SK-N-SH treated with all-trans-retinoic acid at 6 μM for 48 hours (cell line): ENCODE measurements at regions not wholly inside any gene's neighbourhood (a gene's known extent, or its start where the extent isn't known, plus 50 kb on each side); places are given as distances from the start of the nearest gene placed in this dataset.
"Not testable (repeated sequence)": the region's sequence is repeated elsewhere in the genome, so short reads cannot be mapped to it uniquely, and the experiment has no call there.

Source experiments
- ATAC-seq: fragments of 200-7000 bp; cut with Tn5 transposase; 3 replicates; pipeline ENCODE4 v1.9.1; 2020; ENCODE audit warnings: mild to moderate bottlenecking, moderate library complexity
- ARNTL ChIP-seq: fragments of 450-650 bp; formaldehyde crosslinking; IDR thresholded peaks from 2 replicates; pipeline ENCODE4 v1.5.0; 2020; ENCODE audit warnings: low read depth, mild to moderate bottlenecking, moderate library complexity, borderline replicate concordance
- BACH2 ChIP-seq: fragments of 250-450 bp; sonication (Bioruptor Pico); IDR thresholded peaks from 2 replicates; pipeline ENCODE4 v1.9.0; 2021; ENCODE audit warnings: mild to moderate bottlenecking, borderline replicate concordance
- CREB5 ChIP-seq: fragments of 250-450 bp; sonication (Bioruptor Pico); IDR thresholded peaks from 2 replicates; pipeline ENCODE4 v1.5.1; 2020; ENCODE audit warnings: low read depth, mild to moderate bottlenecking, moderate library complexity
- CSDC2 ChIP-seq: fragments of 250-450 bp; sonication (Bioruptor Pico); IDR thresholded peaks from 2 replicates; pipeline ENCODE4 v1.5.0; 2020; ENCODE audit warnings: mild to moderate bottlenecking, moderate library complexity
- CSRNP3 ChIP-seq: fragments of 250-450 bp; sonication (Bioruptor Pico); IDR thresholded peaks from 2 replicates; pipeline ENCODE4 v1.5.1; 2021; ENCODE audit warnings: mild to moderate bottlenecking, moderate library complexity
- ESRRG ChIP-seq: fragments of 250-450 bp; sonication (Bioruptor Pico); IDR thresholded peaks from 2 replicates; pipeline ENCODE4 v1.6.1; 2021; ENCODE audit warnings: mild to moderate bottlenecking
- GLIS3 ChIP-seq: fragments of 250-450 bp; sonication (Bioruptor Pico); IDR thresholded peaks from 2 replicates; pipeline ENCODE4 v1.5.0; 2020; ENCODE audit warnings: mild to moderate bottlenecking, moderate library complexity
- ISL1 ChIP-seq: fragments of 250-450 bp; sonication (Bioruptor Pico); IDR thresholded peaks from 2 replicates; pipeline ENCODE4 v2.1.2; 2022; ENCODE audit warnings: mild to moderate bottlenecking, moderate library complexity
- OSR1 ChIP-seq: fragments of 250-450 bp; sonication (Bioruptor Pico); IDR thresholded peaks from 2 replicates; pipeline ENCODE4 v1.8.0; 2022; ENCODE audit warnings: moderate library complexity, mild to moderate bottlenecking, inconsistent platforms
- PATZ1 ChIP-seq: fragments of 250-450 bp; sonication (Bioruptor Pico); IDR thresholded peaks from 2 replicates; pipeline ENCODE4 v1.8.0; 2020; ENCODE audit warnings: mild to moderate bottlenecking, moderate library complexity, borderline replicate concordance
- SNAI2 ChIP-seq: fragments of 250-450 bp; sonication (Bioruptor Pico); IDR thresholded peaks from 2 replicates; pipeline ENCODE4 v1.5.0; 2020; ENCODE audit warnings: mild to moderate bottlenecking, moderate library complexity
- TCF4 ChIP-seq: fragments of 250-450 bp; sonication (Bioruptor Pico); IDR thresholded peaks from 2 replicates; pipeline ENCODE4 v1.8.0; 2021; ENCODE audit warnings: mild to moderate bottlenecking, moderate library complexity, borderline replicate concordance
- TOX ChIP-seq: fragments of 250-450 bp; sonication (Bioruptor Pico); IDR thresholded peaks from 2 replicates; pipeline ENCODE4 v1.8.0; 2021; ENCODE audit warnings: mild to moderate bottlenecking, moderate library complexity, borderline replicate concordance
- ZC3H10 ChIP-seq: fragments of 250-450 bp; sonication (Bioruptor Pico); IDR thresholded peaks from 2 replicates; pipeline ENCODE4 v1.5.1; 2021; ENCODE audit warnings: mild to moderate bottlenecking, moderate library complexity
- ZFP30 ChIP-seq: fragments of 450-650 bp; formaldehyde crosslinking; IDR thresholded peaks from 2 replicates; pipeline ENCODE4 v1.5.0; 2022; ENCODE audit warnings: mild to moderate bottlenecking, moderate library complexity
- ZNF565 ChIP-seq: fragments of 450-650 bp; formaldehyde crosslinking; conservative IDR thresholded peaks from 2 replicates; pipeline ENCODE4 v1.5.0; 2020; ENCODE audit warnings: low read depth, mild to moderate bottlenecking, moderate library complexity
- ZNF70 ChIP-seq: fragments of 450-650 bp; formaldehyde crosslinking; IDR thresholded peaks from 2 replicates; pipeline ENCODE4 v1.5.0; 2020; ENCODE audit warnings: mild to moderate bottlenecking, moderate library complexity
- ZNF8 ChIP-seq: fragments of 450-650 bp; formaldehyde crosslinking; IDR thresholded peaks from 2 replicates; pipeline ENCODE4 v1.5.0; 2020; ENCODE audit warnings: mild to moderate bottlenecking, moderate library complexity
- TF ChIP-seq, protein P1 (sequence below): fragments of 250-450 bp; sonication (Bioruptor Pico); IDR thresholded peaks from 2 replicates; pipeline ENCODE4 v1.5.0; 2020; ENCODE audit warnings: mild to moderate bottlenecking, moderate library complexity

DNA sequence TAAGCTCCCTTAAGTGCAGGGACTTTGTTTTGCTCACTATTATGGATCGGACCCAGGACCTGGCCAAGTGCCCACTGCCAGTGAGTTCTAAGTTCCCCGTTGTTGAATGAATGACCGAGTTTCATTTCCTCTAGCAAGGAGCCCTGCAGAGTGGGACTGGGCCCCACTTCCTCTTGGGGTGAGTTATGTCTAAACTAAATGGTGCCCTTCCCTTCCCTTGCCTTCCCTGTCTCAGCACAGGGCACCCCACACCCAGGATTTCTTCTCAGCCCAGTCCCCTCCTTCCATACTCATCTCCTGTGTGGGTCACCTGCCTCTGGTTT lies 195.3 kb upstream of the HS6ST1 start (continued):
- no peak for TF ChIP-seq CREB5 (CRISPR knock-in tag)

DNA sequence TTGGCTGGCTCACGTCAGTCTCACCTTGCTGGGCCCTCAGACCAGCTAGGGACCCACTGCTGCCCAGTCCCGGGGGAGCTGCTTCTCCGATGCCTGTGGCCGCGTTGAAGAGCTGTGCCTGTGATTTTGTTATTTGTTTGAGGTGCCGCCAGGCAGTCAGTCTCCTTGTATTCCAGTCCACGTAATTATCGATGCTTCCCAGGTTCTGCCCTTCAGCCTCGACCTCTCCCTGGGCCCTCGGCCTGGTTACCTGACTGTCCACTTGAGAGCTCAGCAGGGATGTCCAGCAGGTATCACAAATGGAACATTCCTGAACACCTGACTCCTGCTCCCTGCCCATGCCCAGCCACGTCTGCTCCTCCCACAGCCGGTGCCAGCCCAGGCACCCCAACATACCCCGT lies 195.9 kb upstream of the HS6ST1 start:
- TF ChIP-seq ARNTL (CRISPR knock-in tag) = no peak
- TF ChIP-seq BACH2 (CRISPR knock-in tag) = no peak
- TF ChIP-seq ZNF70 (CRISPR knock-in tag) = no peak
- no peak for TF ChIP-seq CSRNP3 (CRISPR knock-in tag)
- no peak for TF ChIP-seq ZNF565 (CRISPR knock-in tag)
- TF ChIP-seq PATZ1 (CRISPR knock-in tag) = no peak
- TF ChIP-seq TOX (CRISPR knock-in tag) = no peak
- TF ChIP-seq ZC3H10 = no peak
- TF ChIP-seq, all 23 proteins: peak for 0

GRCh38 chr2:128516938-128517337 lies 198.3 kb upstream of the HS6ST1 start:
- TF ChIP-seq ARNTL (CRISPR knock-in tag) (no peak), ISL1 (CRISPR knock-in tag) (no peak)
- no peak for ATAC-seq

More for the DNA sequence above, 195.9 kb upstream of the HS6ST1 start:
- no peak for ATAC-seq

DNA sequence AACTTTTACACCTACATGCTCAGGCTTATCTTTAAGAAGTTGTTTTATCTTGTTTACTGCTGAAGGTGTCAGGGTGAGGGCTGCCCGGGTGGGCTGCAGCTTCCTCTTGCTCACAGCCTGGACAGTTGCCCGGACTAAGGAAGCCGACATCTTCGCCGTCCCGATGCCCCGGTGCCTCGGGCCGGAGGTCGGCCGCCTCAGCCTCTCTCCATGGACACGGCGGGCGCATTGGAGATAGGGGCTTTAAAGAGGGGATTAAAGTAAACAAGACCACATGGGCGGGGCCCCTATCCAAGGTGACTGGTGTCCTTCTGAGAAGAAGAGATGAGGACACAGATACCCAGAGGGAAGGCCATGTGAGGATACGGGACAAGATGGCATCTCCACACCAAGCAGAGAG lies 200.4 kb upstream of the HS6ST1 start:
- ATAC-seq = not testable (repeated sequence)

DNA sequence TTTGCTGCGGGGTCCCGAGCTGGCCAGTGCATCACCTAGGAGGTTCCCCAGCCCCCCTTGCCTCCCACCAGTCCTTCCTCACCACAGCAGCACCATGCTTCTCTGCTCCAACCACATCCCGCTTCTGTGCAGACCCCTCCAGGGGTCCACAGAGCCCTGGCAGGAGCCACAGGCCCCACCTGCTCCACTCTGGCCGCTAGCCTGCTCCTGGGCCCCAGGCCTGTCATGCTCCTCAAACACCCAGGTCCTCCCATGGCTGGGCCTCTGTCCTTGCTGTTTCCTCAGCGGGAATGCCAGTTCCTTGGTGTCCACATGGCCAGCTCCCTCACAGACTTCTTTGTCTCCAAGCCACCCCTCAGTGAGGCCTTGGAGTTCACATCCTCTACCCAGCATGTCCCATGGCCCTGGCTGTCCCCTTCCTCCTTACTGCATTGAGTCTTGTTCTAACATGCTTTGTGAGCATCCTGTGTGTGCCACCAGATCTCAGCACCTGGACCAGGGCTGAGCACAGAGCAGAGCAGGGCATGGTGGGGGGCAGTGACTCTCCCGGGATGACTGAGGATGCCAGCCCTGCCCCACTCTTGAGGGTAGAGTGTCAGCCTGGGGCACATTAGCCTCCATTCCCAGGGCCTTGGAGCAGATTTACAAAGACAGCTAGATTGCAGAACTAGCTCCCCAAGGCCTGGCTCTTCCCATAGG lies 201.0 kb upstream of the HS6ST1 start:
- ATAC-seq = no peak
- TF ChIP-seq PATZ1 (CRISPR knock-in tag) (no peak), ARNTL (CRISPR knock-in tag) (no peak), CREB5 (CRISPR knock-in tag) (no peak), CSDC2 (no peak), ISL1 (CRISPR knock-in tag) (no peak), SNAI2 (CRISPR knock-in tag) (no peak), OSR1 (no peak), ZC3H10 (no peak), ESRRG (CRISPR knock-in tag) (no peak), ZFP30 (CRISPR knock-in tag) (no peak), TCF4 (CRISPR knock-in tag) (no peak), ZNF70 (CRISPR knock-in tag) (no peak), CSRNP3 (CRISPR knock-in tag) (no peak), ZNF8 (CRISPR knock-in tag) (no peak), GLIS3 (CRISPR knock-in tag) (no peak)
- TF ChIP-seq, protein P1, sequence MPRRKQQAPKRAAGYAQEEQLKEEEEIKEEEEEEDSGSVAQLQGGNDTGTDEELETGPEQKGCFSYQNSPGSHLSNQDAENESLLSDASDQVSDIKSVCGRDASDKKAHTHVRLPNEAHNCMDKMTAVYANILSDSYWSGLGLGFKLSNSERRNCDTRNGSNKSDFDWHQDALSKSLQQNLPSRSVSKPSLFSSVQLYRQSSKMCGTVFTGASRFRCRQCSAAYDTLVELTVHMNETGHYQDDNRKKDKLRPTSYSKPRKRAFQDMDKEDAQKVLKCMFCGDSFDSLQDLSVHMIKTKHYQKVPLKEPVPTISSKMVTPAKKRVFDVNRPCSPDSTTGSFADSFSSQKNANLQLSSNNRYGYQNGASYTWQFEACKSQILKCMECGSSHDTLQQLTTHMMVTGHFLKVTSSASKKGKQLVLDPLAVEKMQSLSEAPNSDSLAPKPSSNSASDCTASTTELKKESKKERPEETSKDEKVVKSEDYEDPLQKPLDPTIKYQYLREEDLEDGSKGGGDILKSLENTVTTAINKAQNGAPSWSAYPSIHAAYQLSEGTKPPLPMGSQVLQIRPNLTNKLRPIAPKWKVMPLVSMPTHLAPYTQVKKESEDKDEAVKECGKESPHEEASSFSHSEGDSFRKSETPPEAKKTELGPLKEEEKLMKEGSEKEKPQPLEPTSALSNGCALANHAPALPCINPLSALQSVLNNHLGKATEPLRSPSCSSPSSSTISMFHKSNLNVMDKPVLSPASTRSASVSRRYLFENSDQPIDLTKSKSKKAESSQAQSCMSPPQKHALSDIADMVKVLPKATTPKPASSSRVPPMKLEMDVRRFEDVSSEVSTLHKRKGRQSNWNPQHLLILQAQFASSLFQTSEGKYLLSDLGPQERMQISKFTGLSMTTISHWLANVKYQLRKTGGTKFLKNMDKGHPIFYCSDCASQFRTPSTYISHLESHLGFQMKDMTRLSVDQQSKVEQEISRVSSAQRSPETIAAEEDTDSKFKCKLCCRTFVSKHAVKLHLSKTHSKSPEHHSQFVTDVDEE = no peak
